DMS79 treated with DMSO at 0.1 percent for 48 hours (cell line): ENCODE measurements at regions not wholly inside any gene's neighbourhood (a gene's known extent, or its start where the extent isn't known, plus 50 kb on each side); places are given as distances from the start of the nearest gene placed in this dataset.
"Not testable (repeated sequence)": the region's sequence is repeated elsewhere in the genome, so short reads cannot be mapped to it uniquely, and the experiment has no call there.

ENCODE experiments used
- DNase-seq: peaks from one replicate; lab custom pipeline; 2025; lab: John Stamatoyannopoulos, UW

- no peak for DNase-seq
Observed at GRCh38 chr16:80915079-80915450, 91.6 kb downstream of the CMC2 start.

GRCh38 chr16:80914379-80915078 lies 92.2 kb downstream of the CMC2 start:
- DNase-seq, result no peak

GRCh38 chr16:80913397-80913796 lies 93.3 kb downstream of the CMC2 start:
- DNase-seq, result no peak

GRCh38 chr16:80912651-80913050 lies 94.0 kb downstream of the CMC2 start:
- DNase-seq, result no peak

- DNase-seq, result no peak
Observed at GRCh38 chr16:80910434-80910833, 96.3 kb downstream of the CMC2 start.

GRCh38 chr16:80909720-80910119 lies 97.0 kb downstream of the CMC2 start:
- no peak for DNase-seq

- DNase-seq, result not testable (repeated sequence)
Observed at GRCh38 chr16:80906169-80906568, 100.5 kb downstream of the CMC2 start.

GRCh38 chr16:80903616-80904015 lies 99.2 kb upstream of the CDYL2 start:
- DNase-seq, result no peak

GRCh38 chr16:80902306-80903110 lies 98.1 kb upstream of the CDYL2 start:
- no peak for DNase-seq

- no peak for DNase-seq
Observed at GRCh38 chr16:80900593-80900954, 96.2 kb upstream of the CDYL2 start.

GRCh38 chr16:80899809-80900592 lies 95.6 kb upstream of the CDYL2 start:
- no peak for DNase-seq

- no peak for DNase-seq
Observed at GRCh38 chr16:80896776-80897175, 92.4 kb upstream of the CDYL2 start.

GRCh38 chr16:80894091-80894490 lies 89.7 kb upstream of the CDYL2 start:
- peak; percentile 10 for DNase-seq

GRCh38 chr16:80893686-80894085 lies 89.3 kb upstream of the CDYL2 start:
- DNase-seq, result no peak

GRCh38 chr16:80892395-80892794 lies 88.0 kb upstream of the CDYL2 start:
- DNase-seq, result not testable (repeated sequence)

GRCh38 chr16:80889779-80890359 lies 85.5 kb upstream of the CDYL2 start:
- DNase-seq, result no peak

- DNase-seq, result no peak
Observed at GRCh38 chr16:80887062-80887461, 82.7 kb upstream of the CDYL2 start.

GRCh38 chr16:80883816-80884215 lies 79.4 kb upstream of the CDYL2 start:
- DNase-seq, result no peak

GRCh38 chr16:80883159-80883642 lies 78.8 kb upstream of the CDYL2 start:
- DNase-seq, result no peak

- DNase-seq, result no peak
Observed at GRCh38 chr16:80875616-80876015, 71.2 kb upstream of the CDYL2 start.

GRCh38 chr16:80874925-80875324 lies 70.5 kb upstream of the CDYL2 start:
- DNase-seq, result no peak

- DNase-seq, result no peak
Observed at GRCh38 chr16:80862160-80862705, 57.8 kb upstream of the CDYL2 start.
